SK-N-MC (cell line): ENCODE measurements at regions not wholly inside any gene's neighbourhood (a gene's known extent, or its start where the extent isn't known, plus 50 kb on each side); places are given as distances from the start of the nearest gene placed in this dataset.

Source experiments
- DNase-seq: peaks from one replicate; pipeline ENCODE4 v3.0.0-alpha.2; 2011; ENCODE audit warnings: low read depth, low spot score
- H3K27ac ChIP-seq: fragments of 200-600 bp; sonication (generic); 2 replicates; pipeline ENCODE4 v1.5.1; 2016; ENCODE audit warnings: mixed run types
- H3K36me3 ChIP-seq: fragments of 200-600 bp; sonication (generic); 2 replicates; pipeline ENCODE4 v1.6.1; 2017; ENCODE audit warnings: antibody characterized with exemption, low read length, mixed read lengths; ENCODE audit not compliant: insufficient read depth
- H3K4me3 ChIP-seq: fragments of 200-600 bp; sonication (generic); 2 replicates; pipeline ENCODE4 v1.5.1; 2016
- H3K9ac ChIP-seq: fragments of 200-600 bp; sonication (generic); 2 replicates; pipeline ENCODE4 v1.8.0; 2017; ENCODE audit warnings: mixed run types, mixed read lengths; ENCODE audit not compliant: insufficient read length
- H3K9me3 ChIP-seq: fragments of 200-600 bp; sonication (generic); 2 replicates; pipeline ENCODE4 v1.6.1; 2017; ENCODE audit warnings: low read depth, mild to moderate bottlenecking, antibody characterized with exemption, low read length, moderate library complexity, mixed read lengths
- EZH2 ChIP-seq: fragments of 200-600 bp; sonication (generic); IDR thresholded peaks from one replicate; pipeline ENCODE4 v1.6.1; 2017; ENCODE audit warnings: antibody characterized with exemption
- FOXP2 ChIP-seq: optimal IDR thresholded peaks from 2 replicates; pipeline ENCODE3; 2011; ENCODE audit warnings: mild to moderate bottlenecking, moderate library complexity; ENCODE audit not compliant: insufficient read depth; ENCODE audit errors: extremely low read length, control extremely low read depth
- POLR2AphosphoS5 ChIP-seq: IDR thresholded peaks from 2 replicates; pipeline ENCODE4 v1.6.1; 2012; ENCODE audit warnings: mild to moderate bottlenecking, low read depth, low read length, borderline replicate concordance

DNA sequence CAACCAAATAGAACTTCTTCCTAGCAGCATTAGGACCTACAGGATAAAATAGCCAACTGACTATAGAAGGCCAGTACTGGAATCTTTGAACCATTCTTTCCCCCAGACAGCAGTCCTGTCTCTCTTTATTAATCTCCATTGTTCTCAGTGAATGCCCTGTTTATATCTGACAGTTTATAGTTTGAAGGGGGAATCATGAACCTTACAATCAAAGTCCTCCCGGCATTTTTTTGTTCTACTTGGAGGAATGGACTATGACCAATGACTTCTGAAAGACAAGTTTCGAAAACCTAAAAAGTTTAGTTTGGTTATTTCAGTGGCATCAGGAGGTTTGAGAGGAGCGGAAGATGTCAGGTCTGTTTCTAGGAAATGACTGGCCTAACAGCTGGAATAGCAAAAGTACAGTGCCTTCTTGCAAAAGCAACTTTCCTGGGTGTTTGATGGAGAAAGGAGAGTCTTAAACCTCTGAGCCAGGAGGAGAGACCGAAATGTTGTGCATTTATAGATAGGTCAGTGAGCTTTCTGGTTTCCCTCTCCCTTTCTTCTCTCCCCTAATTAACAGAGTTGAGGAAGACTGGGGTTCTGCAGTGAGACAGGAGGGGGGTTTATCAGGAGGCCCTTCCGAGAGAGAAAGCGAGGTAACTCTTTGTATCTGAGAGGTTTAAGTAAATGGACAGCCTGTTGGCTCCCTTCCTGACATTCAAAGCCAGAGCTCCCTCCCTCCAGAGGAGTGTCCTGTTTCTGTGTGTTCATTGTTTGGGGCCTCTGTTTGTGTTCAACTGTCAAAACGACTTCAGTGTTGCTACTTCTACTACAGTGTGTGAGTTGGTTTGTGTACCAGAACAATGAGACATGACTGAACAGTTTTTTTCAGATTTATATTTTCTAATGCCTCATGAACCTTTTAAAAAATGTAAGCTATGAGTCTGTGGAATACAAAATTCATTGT lies 383.0 kb upstream of the RARB start:
- DNase-seq = no peak
- Histone ChIP-seq H3K4me3 (no peak overlapping the region), H3K9me3 (no peaks in the 10 kb centered on the region), H3K36me3 (no peaks in the 10 kb centered on the region), H3K27ac (no peak overlapping the region), H3K9ac (no peak overlapping the region)
- TF ChIP-seq POLR2AphosphoS5 (no peak), FOXP2 (no peak), EZH2 (no peak)

DNA sequence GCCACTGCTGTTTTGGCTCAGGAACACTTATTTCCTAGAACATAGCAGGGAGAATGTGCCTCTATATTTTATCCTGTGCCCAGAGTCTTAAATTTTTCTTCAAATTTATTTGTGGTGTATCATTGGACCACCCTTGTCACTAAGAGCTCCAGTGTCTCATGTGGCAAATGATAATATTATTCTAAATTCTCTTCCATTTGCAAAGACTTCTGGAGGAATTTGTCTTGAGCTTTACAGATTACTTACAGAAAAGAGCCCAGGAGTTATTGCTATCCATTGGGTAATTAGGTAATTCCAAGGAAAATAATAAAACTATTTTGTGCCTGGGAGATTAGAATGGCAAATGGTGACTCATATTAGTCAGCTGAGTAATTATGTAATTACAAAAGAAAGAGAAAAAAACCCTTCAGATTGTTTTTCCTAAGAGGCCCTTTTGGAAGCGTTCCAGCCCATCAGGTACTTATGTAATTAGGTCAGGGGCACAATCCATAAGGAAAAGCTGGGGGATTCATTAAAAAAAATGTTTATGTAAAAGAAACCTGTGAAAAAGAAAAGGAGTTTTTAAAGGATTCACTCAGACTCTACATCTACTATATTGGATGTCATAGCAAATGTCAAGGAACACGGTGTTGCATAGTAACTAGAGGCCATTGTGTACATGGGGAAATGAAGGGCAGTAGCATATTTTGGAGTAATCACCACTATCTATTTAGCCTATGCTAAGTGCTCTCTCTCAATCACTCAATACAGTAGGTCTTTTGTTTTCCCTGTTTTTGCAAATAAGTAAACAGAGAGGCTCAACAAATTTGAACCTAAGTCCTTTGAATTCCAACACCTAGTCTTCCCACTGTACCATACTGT lies 380.9 kb upstream of the RARB start:
- no peak overlapping the region for H3K9ac ChIP-seq
- H3K27ac ChIP-seq = no peak overlapping the region
- no peak overlapping the region for H3K4me3 ChIP-seq
- no peak for TF ChIP-seq EZH2
- no peak for TF ChIP-seq POLR2AphosphoS5
- no peak for TF ChIP-seq FOXP2
- no peaks in the 10 kb centered on the region for H3K9me3 ChIP-seq
- no peaks in the 10 kb centered on the region for H3K36me3 ChIP-seq
- no peak for DNase-seq

DNA sequence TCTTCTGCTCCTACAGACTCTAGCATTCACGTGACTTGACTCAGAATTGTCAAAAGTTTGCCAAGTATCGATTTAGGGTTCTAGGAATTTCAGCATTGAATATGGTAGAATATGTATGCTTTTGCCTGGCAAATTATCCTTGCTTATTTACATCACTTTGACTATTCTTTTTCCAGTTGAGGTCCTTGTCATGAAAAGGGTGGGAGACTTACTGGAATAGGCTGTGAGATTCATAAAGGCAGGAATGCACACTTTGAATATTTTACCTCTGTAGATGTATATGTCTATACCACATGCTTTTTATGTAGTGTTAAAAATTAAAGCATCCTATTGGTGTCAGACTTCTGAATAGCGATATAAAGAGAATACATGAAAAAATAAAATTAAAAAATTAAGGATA lies 378.8 kb upstream of the RARB start:
- no peak overlapping the region for H3K27ac ChIP-seq
- H3K36me3 ChIP-seq = no peaks in the 10 kb centered on the region
- no peak for DNase-seq
- H3K9ac ChIP-seq = no peak overlapping the region
- H3K4me3 ChIP-seq = no peak overlapping the region
- TF ChIP-seq POLR2AphosphoS5 (no peak), FOXP2 (no peak), EZH2 (no peak)
- no peaks in the 10 kb centered on the region for H3K9me3 ChIP-seq

DNA sequence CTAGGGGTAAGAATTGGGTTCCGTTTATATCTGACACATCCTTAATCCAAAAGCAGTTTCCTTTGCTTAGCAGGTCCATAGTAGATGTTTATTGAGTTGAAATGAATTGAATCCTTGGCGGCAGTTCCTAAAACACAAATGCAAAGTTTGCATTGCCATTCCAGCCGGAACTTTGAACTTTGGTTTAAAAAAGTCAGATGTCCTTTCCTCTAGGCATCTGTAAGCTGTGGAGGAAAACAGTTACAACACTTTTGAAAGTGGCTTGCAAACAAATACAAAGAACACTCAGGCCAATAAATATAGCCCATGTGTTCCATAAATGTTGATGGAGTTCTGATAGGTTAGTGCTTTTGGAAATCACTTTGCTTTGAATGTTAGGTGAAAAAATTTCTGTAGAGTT lies 374.7 kb upstream of the RARB start:
- no peaks in the 10 kb centered on the region for H3K9me3 ChIP-seq
- TF ChIP-seq POLR2AphosphoS5 = no peak
- no peak for TF ChIP-seq FOXP2
- no peak for TF ChIP-seq EZH2
- DNase-seq = no peak
- no peaks in the 10 kb centered on the region for H3K36me3 ChIP-seq
- H3K9ac ChIP-seq = no peak overlapping the region
- H3K27ac ChIP-seq = no peak overlapping the region
- H3K4me3 ChIP-seq = no peak overlapping the region

DNA sequence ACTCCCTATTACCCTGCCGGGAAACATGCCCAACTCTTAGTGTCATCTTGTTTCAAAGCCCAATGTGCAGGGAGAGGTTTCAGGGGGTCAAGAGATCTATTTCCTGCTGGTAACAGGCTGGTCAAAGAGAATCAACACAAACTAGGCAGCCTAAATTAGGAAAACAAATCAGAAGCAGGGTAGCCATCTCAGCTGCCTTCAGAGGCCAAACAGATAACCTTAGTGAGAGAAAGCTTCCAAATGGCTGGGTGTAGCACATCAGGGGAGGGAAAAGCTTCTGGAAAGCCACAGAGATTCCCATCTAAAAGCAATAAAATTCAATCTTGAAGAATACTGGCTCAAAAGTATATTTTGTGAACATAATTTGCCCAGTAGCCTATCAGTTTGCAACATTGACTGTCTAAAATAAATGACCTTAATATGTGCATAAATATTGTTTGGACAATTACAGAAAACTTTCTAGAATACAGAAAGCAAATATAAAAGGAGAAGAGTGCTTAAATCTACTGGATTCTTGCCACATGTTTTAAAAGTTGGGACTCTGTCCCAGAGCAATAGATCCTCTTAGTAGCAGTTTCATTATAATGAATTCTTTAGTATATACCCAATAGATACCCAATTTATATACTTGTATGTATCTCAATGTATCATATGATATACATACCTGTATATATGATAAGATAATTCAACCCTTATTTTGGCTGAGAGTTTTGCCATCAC lies 371.9 kb upstream of the RARB start:
- no peaks in the 10 kb centered on the region for H3K36me3 ChIP-seq
- no peak overlapping the region for H3K9ac ChIP-seq
- DNase-seq = no peak
- H3K9me3 ChIP-seq = no peaks in the 10 kb centered on the region
- H3K27ac ChIP-seq = no peak overlapping the region
- H3K4me3 ChIP-seq = no peak overlapping the region
- no peak for TF ChIP-seq POLR2AphosphoS5
- TF ChIP-seq EZH2 = no peak
- no peak for TF ChIP-seq FOXP2

DNA sequence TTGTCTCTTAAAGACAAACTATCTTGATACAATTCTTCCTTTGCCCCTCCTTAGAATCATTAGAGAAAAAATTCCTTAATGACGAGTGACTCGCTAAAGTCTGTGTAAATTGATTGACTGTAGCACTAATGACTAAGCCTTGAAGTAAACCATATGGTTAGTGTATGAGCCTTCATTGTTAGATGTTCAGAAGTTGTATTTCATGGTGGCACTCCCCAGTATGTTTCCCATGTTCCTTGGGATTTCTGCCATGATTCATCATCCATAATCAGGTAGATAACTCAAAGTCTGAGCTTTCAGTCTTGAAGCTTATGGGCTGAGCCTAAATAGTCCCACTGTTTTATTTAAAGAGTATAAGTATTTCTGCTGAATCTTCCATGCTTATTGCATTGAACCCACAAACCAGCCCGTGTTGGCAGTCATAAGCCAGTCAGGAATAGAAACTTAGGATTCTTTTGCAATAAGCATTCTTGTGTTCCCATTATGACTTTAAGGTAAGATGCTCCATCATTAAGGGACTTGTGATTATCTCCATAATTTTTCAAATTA lies 371.2 kb upstream of the RARB start:
- no peaks in the 10 kb centered on the region for H3K36me3 ChIP-seq
- no peak for DNase-seq
- TF ChIP-seq EZH2 (no peak), POLR2AphosphoS5 (no peak), FOXP2 (no peak)
- no peaks in the 10 kb centered on the region for H3K9me3 ChIP-seq
- no peak overlapping the region for H3K9ac ChIP-seq
- no peak overlapping the region for H3K4me3 ChIP-seq
- no peak overlapping the region for H3K27ac ChIP-seq

DNA sequence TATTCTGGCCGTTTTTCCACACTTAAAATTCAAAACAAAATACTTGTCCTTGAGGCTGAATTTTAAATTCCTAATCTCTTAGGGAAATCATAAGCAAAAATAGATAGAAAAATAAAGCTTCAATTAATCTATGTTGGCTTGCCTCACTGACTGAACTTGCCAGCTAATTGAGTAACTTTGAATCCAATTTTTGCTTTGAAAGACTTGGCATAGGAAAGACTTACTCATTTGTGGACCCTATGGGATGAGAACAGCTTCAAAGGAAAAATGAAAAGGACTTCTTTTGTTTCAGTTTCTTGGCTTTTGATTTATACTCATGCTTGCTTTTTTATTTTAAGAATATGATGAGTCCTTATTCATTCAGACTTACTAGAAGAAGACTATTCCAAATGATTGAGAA lies 370.7 kb upstream of the RARB start:
- H3K4me3 ChIP-seq = no peak overlapping the region
- TF ChIP-seq FOXP2 (no peak), POLR2AphosphoS5 (no peak)
- H3K36me3 ChIP-seq = no peaks in the 10 kb centered on the region
- no peak overlapping the region for H3K27ac ChIP-seq
- H3K9ac ChIP-seq = no peak overlapping the region
- H3K9me3 ChIP-seq = no peaks in the 10 kb centered on the region
- DNase-seq = no peak

DNA sequence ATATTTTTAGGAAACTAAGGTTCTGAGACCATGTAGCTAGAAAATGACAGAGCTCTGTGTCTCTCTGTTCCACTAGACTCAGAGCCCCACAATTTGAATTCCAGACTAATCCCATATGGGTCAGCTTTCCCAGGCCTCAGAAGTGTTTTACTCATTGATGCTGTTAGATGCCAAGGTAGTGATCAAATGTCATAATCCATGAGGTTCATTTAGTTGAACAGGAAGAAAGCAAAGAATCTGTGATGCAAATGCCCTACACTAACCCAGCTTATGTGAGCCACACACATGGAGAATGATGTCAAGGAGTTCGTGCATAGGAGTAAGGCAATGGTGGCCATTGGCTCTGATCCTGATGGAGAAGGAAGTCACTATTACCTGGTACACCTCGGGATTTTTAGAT lies 363.4 kb upstream of the RARB start:
- no peak for TF ChIP-seq FOXP2
- no peak for TF ChIP-seq POLR2AphosphoS5
- no peak for TF ChIP-seq EZH2
- no peaks in the 10 kb centered on the region for H3K9me3 ChIP-seq
- no peak for DNase-seq
- no peak overlapping the region for H3K4me3 ChIP-seq
- H3K27ac ChIP-seq = no peak overlapping the region
- no peak overlapping the region for H3K9ac ChIP-seq
- H3K36me3 ChIP-seq = no peaks in the 10 kb centered on the region
